Gastrocnemius medialis (tissue), 4 donors: ENCODE measurements at regions not wholly inside any gene's neighbourhood (a gene's known extent, or its start where the extent isn't known, plus 50 kb on each side); places are given as distances from the start of the nearest gene placed in this dataset.

Source experiments
- CTCF ChIP-seq, 5 experiments: fragments of 450-650 bp in 3 of 5; fragments of 200-600 bp in 2 of 5; sonication (generic) in 2 of 5; IDR thresholded peaks in 4 of 5; conservative IDR thresholded peaks in 1 of 5; 1 replicate in 4 of 5; 2 replicates in 1 of 5; pipeline ENCODE4 v1.5.1; 2016 to 2019; ENCODE audit warnings: antibody characterized with exemption in 5 of 5, mild to moderate bottlenecking in 3 of 5, moderate library complexity in 3 of 5
- POLR2A ChIP-seq, 2 donors: fragments of 450-650 bp; IDR thresholded peaks; one replicate each; pipeline ENCODE4 v1.6.1; 2017; ENCODE audit warnings: antibody characterized with exemption in 2 of 2, mild to moderate bottlenecking in 2 of 2, moderate library complexity in 2 of 2

- TF ChIP-seq CTCF (IDR thresholded peaks at IDR 0.05 in 4 of 5, conservative IDR thresholded peaks at IDR 0.05 in 1 of 5) (no peak), POLR2A (IDR thresholded peaks at IDR 0.05) (no peak)
These were observed 1150.8 kb upstream of the FANCL start for GRCh38 chr2:59391896-59392295.
